K562 (cell line): ENCODE measurements at regions not wholly inside any gene's neighbourhood (a gene's known extent, or its start where the extent isn't known, plus 50 kb on each side); places are given as distances from the start of the nearest gene placed in this dataset.

ENCODE experiments used
- ATAC-seq: fragments of 200-7000 bp; cut with Tn5 transposase; 3 replicates; pipeline ENCODE4 v1.9.1; 2020; ENCODE audit warnings: moderate library complexity
- BruUV-seq: library from RNA; stranded (reverse); fragments of 400-500 nt; replicated peaks from 2 replicates; lab custom pipeline; 2021; lab: Mats Ljungman, UMichigan
- CTCF ChIA-PET: fragments of 300-600 bp; formaldehyde crosslinking; extraction: SDS; loops from one replicate; lab custom pipeline; 2021; ENCODE audit warnings: low intra/inter-chr PET ratio; lab: Yijun Ruan, JAX
- POLR2A ChIA-PET: fragments of 300-600, 350-650 bp; sonication (Branson Sonifier 250); formaldehyde crosslinking; extraction: SDS; loops from one replicate; lab custom pipeline; 2021; ENCODE audit warnings: antibody characterized with exemption, inconsistent platforms; lab: Yijun Ruan, JAX
- DNase-seq, 4 experiments: peaks; one replicate each; pipeline versions ENCODE4 v3.0.0 to v3.0.0-alpha.2; 2011 to 2018; ENCODE audit warnings: low spot score in 3 of 4, mixed read lengths in 3 of 4; ENCODE audit errors: extremely low read depth in 1 of 4
- FAIRE-seq: peaks from 2 replicates; lab custom pipeline; 2011; peaks lifted over from hg19 to GRCh38; lab: Jason Lieb, UNC
- H2AFZ ChIP-seq: 2 replicates; pipeline ENCODE4 v1.6.0; 2011; ENCODE audit warnings: low read depth, low read length, control low read depth, inconsistent platforms
- H3K27ac ChIP-seq: fragments of 200-600 bp; 3 replicates; pipeline ENCODE4 v1.8.0; 2011; ENCODE audit warnings: low read depth, mild to moderate bottlenecking, control low read depth, inconsistent platforms, low read length, moderate library complexity, mixed read lengths; ENCODE audit errors: extremely low read depth
- H3K27me3 ChIP-seq, 2 experiments: fragments of 300-600 bp in 1 of 2; 2 replicates in 1 of 2; 3 replicates in 1 of 2; pipeline versions ENCODE4 v1.6.0 to v1.8.0; 2011; ENCODE audit warnings: inconsistent platforms in 2 of 2, low read length in 2 of 2, mild to moderate bottlenecking in 1 of 2, mixed read lengths in 1 of 2, moderate library complexity in 1 of 2; ENCODE audit not compliant: control insufficient read depth in 2 of 2, insufficient read depth in 2 of 2
- H3K36me3 ChIP-seq: fragments of 300-600 bp; 3 replicates; pipeline ENCODE4 v1.8.0; 2011; ENCODE audit warnings: mild to moderate bottlenecking, low read length, inconsistent platforms; ENCODE audit not compliant: control insufficient read depth, insufficient read depth
- H3K4me1 ChIP-seq, 2 experiments: fragments of 200-600 bp in 1 of 2; replicated peaks in 1 of 2; 2 replicates in 1 of 2; 3 replicates in 1 of 2; pipeline versions ENCODE4 v1.5.1 to v1.8.0; 2011; ENCODE audit warnings: inconsistent platforms in 2 of 2, low read length in 2 of 2, mild to moderate bottlenecking in 1 of 2, mixed read lengths in 1 of 2, moderate library complexity in 1 of 2; ENCODE audit not compliant: control insufficient read depth in 2 of 2, insufficient read depth in 2 of 2
- H3K4me2 ChIP-seq: 2 replicates; pipeline ENCODE4 v1.6.1; 2011; ENCODE audit warnings: low read length, control low read depth, inconsistent platforms, mixed read lengths; ENCODE audit not compliant: insufficient read depth
- H3K4me3 ChIP-seq: fragments of 200-600 bp; sonication (generic), shearing (Covaris generic); 2 replicates; pipeline ENCODE4 v1.5.1; 2016; ENCODE audit warnings: control low read depth, inconsistent platforms
- H3K79me2 ChIP-seq: fragments of 200-600 bp; 3 replicates; pipeline ENCODE4 v1.8.0; 2011; ENCODE audit warnings: low read length, inconsistent platforms; ENCODE audit not compliant: control insufficient read depth, insufficient read depth
- H3K9ac ChIP-seq, 2 experiments: 2 replicates each; pipeline versions ENCODE4 v1.6.0 to v1.6.1; 2011; ENCODE audit warnings: low read depth in 2 of 2, low read length in 2 of 2, control low read depth in 1 of 2, inconsistent platforms in 1 of 2, mild to moderate bottlenecking in 1 of 2, mixed read lengths in 1 of 2; ENCODE audit not compliant: insufficient read depth in 1 of 2
- H3K9me1 ChIP-seq: one replicate; pipeline ENCODE4 v1.6.0; 2011; ENCODE audit warnings: inconsistent platforms, mild to moderate bottlenecking, low read length, moderate library complexity; ENCODE audit not compliant: control insufficient read depth, insufficient read depth
- H3K9me3 ChIP-seq: replicated peaks from 2 replicates; pipeline ENCODE4 v1.5.1; 2011; ENCODE audit warnings: low read depth, low read length, inconsistent platforms; ENCODE audit not compliant: control insufficient read depth, insufficient read depth
- H4K20me1 ChIP-seq: replicated peaks from 2 replicates; pipeline ENCODE4 v1.6.1; 2011; ENCODE audit warnings: low read length, inconsistent platforms, mixed read lengths; ENCODE audit not compliant: control insufficient read depth, insufficient read depth
- ATF7 ChIP-seq: fragments of 450-650 bp; IDR thresholded peaks from 2 replicates; pipeline ENCODE4 v1.7.1; 2014; ENCODE audit warnings: mild to moderate bottlenecking, moderate library complexity
- CBX2 ChIP-seq: fragments of 200-600 bp; sonication (generic); IDR thresholded peaks from one replicate; pipeline ENCODE4 v1.6.1; 2012; ENCODE audit warnings: mild to moderate bottlenecking, low read length, inconsistent platforms; ENCODE audit not compliant: insufficient read depth, poor library complexity, severe bottlenecking
- DMBX1 ChIP-seq: fragments of 250-450 bp; sonication (Bioruptor Pico); IDR thresholded peaks from 2 replicates; pipeline ENCODE4 v1.8.0; 2022; ENCODE audit warnings: inconsistent platforms, mild to moderate bottlenecking, moderate library complexity, borderline replicate concordance
- JUND ChIP-seq, 2 experiments: IDR thresholded peaks; 2 replicates in 1 of 2; 3 replicates in 1 of 2; pipeline ENCODE4 v1.6.1; 2011; ENCODE audit warnings: borderline replicate concordance in 2 of 2, low read depth in 2 of 2, low read length in 2 of 2, improper control_type of control experiment in 1 of 2, missing biosample characterization in 1 of 2, missing genetic modification characterization in 1 of 2, missing genetic modification reagents in 1 of 2
- NONO ChIP-seq, 2 experiments: fragments of 200-400 bp in 1 of 2; fragments of 450-650 bp in 1 of 2; formaldehyde crosslinking in 1 of 2; IDR thresholded peaks; 2 replicates each; pipeline ENCODE4 v1.6.1; 2017; ENCODE audit warnings: low read depth in 2 of 2, mild to moderate bottlenecking in 2 of 2, moderate library complexity in 2 of 2, low read length in 1 of 2
- NR2C1 ChIP-seq, 2 experiments: fragments of 450-650 bp; IDR thresholded peaks; 2 replicates each; pipeline ENCODE4 v1.6.1; 2017; ENCODE audit warnings: mild to moderate bottlenecking in 2 of 2, antibody characterized with exemption in 1 of 2, inconsistent platforms in 1 of 2, missing compliant biosample characterization in 1 of 2, missing genetic modification characterization in 1 of 2
- SPI1 ChIP-seq: IDR thresholded peaks from 2 replicates; pipeline ENCODE4 v1.6.1; 2011; ENCODE audit warnings: low read depth, low read length, control low read depth, borderline replicate concordance
- TAL1 ChIP-seq: fragments of 450-650 bp; IDR thresholded peaks from 2 replicates; pipeline ENCODE4 v1.6.1; 2016; ENCODE audit warnings: mild to moderate bottlenecking
- TCF7 ChIP-seq: sonication (generic); IDR thresholded peaks from 2 replicates; pipeline ENCODE4 v1.6.1; 2016; ENCODE audit warnings: antibody characterized with exemption, borderline replicate concordance
- ZNF184 ChIP-seq: sonication (generic); formaldehyde crosslinking; IDR thresholded peaks from 2 replicates; pipeline ENCODE4 v1.5.0; 2020; ENCODE audit warnings: missing genetic modification reagents
- ZNF512 ChIP-seq: IDR thresholded peaks from 2 replicates; pipeline ENCODE4 v1.6.1; 2016; ENCODE audit warnings: missing genetic modification characterization, missing compliant biosample characterization
- ZNF75A ChIP-seq: fragments of 450-650 bp; formaldehyde crosslinking; IDR thresholded peaks from 2 replicates; pipeline ENCODE4 v1.4.0; 2020; ENCODE audit warnings: mild to moderate bottlenecking
- ZNF76 ChIP-seq: fragments of 250-450 bp; sonication (Bioruptor Pico); IDR thresholded peaks from 2 replicates; pipeline ENCODE4 v1.4.0; 2020; ENCODE audit warnings: mild to moderate bottlenecking, moderate library complexity, borderline replicate concordance
- ZNF79 ChIP-seq: fragments of 250-450 bp; sonication (Bioruptor Pico); IDR thresholded peaks from 2 replicates; pipeline ENCODE4 v1.4.0; 2020; ENCODE audit warnings: low read depth, mild to moderate bottlenecking, moderate library complexity
- WGBS: fragments of 100-300 bp; shearing (Covaris generic); methylation state at CpG from one replicate; pipeline ENCODE4 v1.1.6; 2016; ENCODE audit warnings: low coverage, mixed read lengths; ENCODE audit not compliant: insufficient coverage; ENCODE audit errors: missing lambda C conversion rate; 5-methylcytosine and 5-hydroxymethylcytosine counted together
- in situ Hi-C: fragments of 300-500 bp; cut with MboI; formaldehyde crosslinking; loops from 4 replicates; pipeline ENCODE4 v1.15.0; 2018; ENCODE audit warnings: inconsistent platforms, mixed read lengths
- intact Hi-C: fragments of 100-400 bp; cut with micrococcal nuclease; formaldehyde crosslinking; loops from 2 replicates; pipeline ENCODE4 v1.14.2; 2022
- TF ChIP-seq, protein P1 (sequence below), 2 experiments: fragments of 250-450 bp in 1 of 2; fragments of 450-650 bp in 1 of 2; sonication (Bioruptor Pico) in 1 of 2; IDR thresholded peaks; 2 replicates each; pipeline versions ENCODE4 v1.6.1 to v1.8.0; 2016 to 2021; ENCODE audit warnings: mild to moderate bottlenecking in 2 of 2, moderate library complexity in 2 of 2, missing compliant biosample characterization in 1 of 2, missing genetic modification characterization in 1 of 2

DNA sequence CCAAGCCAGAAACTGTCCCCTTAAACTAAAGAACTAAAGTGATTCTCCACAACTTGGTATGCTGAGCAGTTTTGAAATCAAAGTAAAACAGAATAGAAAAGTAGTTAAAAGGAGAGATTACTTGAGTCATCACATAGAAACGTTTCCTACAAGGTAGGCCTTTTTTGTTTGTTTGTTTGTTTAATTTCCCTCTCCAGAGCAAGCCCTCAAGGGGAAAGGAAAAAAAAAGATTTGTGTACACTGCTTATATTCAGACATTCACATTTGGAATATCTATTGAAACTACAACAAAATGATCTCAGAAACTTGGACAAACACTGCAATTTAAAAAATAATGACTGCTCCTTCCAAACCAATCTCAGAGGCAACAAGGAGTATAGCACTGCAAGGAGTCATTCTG is 304.7 kb upstream of the NREP start:
- H3K9me1 ChIP-seq, result no peaks in the 10 kb centered on the region
- H3K9me3 ChIP-seq, result no peaks in the 10 kb centered on the region
- DNase-seq (no peak), FAIRE-seq (no peak), ATAC-seq (no peak)
- H3K27ac ChIP-seq, result no peak overlapping the region
- H3K9ac ChIP-seq, result no peak overlapping the region
- no peak for TF ChIP-seq ZNF75A (CRISPR knock-in tag)
- TF ChIP-seq, protein P1, sequence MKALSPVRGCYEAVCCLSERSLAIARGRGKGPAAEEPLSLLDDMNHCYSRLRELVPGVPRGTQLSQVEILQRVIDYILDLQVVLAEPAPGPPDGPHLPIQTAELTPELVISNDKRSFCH (CRISPR knock-in tag; IDR thresholded peaks at IDR 0.05), result no peak
- TF ChIP-seq, protein P1 (tag; IDR thresholded peaks at IDR 0.05), result no peak
- TF ChIP-seq DMBX1, result no peak
- TF ChIP-seq SPI1, result no peak
- no peak for TF ChIP-seq ATF7
- TF ChIP-seq TAL1, result no peak
- ChIA-PET CTCF (no interaction called here), POLR2A (no interaction called here)
- no peaks in the 10 kb centered on the region for H3K79me2 ChIP-seq
- BruUV-seq, result no TSS peak
- 0% methylated on average over 1 of the region's 1 CpG for WGBS
- H3K4me3 ChIP-seq, result no peak overlapping the region
- H4K20me1 ChIP-seq, result no peaks in the 10 kb centered on the region
- H3K36me3 ChIP-seq, result no peaks in the 10 kb centered on the region
- H2AFZ ChIP-seq, result no peak overlapping the region
- no peaks in the 10 kb centered on the region for H3K27me3 ChIP-seq
- no peak overlapping the region for H3K4me2 ChIP-seq
- in situ Hi-C loops (no loop called here), intact Hi-C loops (no loop called here)
- H3K4me1 ChIP-seq, result no peaks in the 10 kb centered on the region

GRCh38 chr5:112059579-112060135 is 302.7 kb upstream of the NREP start:
- POLR2A ChIA-PET, result no interaction called here
- no peaks in the 10 kb centered on the region for H3K79me2 ChIP-seq
- no peaks in the 10 kb centered on the region for H3K9me3 ChIP-seq
- CTCF ChIA-PET, result no interaction called here
- H3K27me3 ChIP-seq, result no peaks in the 10 kb centered on the region
- no peaks in the 10 kb centered on the region for H3K36me3 ChIP-seq
- ATAC-seq (no peak), FAIRE-seq (no peak), DNase-seq (no peak)
- H3K27ac ChIP-seq, result no peak overlapping the region
- H4K20me1 ChIP-seq, result no peaks in the 10 kb centered on the region
- no peaks in the 10 kb centered on the region for H3K9me1 ChIP-seq
- WGBS, result 0% methylated on average over 3 of the region's 3 CpGs
- intact Hi-C loops, result no loop called here
- H3K4me2 ChIP-seq, result no peak overlapping the region
- no TSS peak for BruUV-seq
- H3K4me1 ChIP-seq, result no peaks in the 10 kb centered on the region
- in situ Hi-C loops, result no loop called here
- no peak overlapping the region for H3K9ac ChIP-seq
- H3K4me3 ChIP-seq, result no peak overlapping the region
- no peak overlapping the region for H2AFZ ChIP-seq
- TF ChIP-seq CBX2, result no peak
- no peak for TF ChIP-seq ZNF512 (tag)
- no peak for TF ChIP-seq ZNF79 (CRISPR knock-in tag)
- TF ChIP-seq ZNF76 (CRISPR knock-in tag), result no peak
- no peak for TF ChIP-seq JUND (IDR thresholded peaks at IDR 0.05; ENCODE audit: borderline replicate concordance, low read depth, low read length)
- no peak for TF ChIP-seq JUND (tag; IDR thresholded peaks at IDR 0.05; ENCODE audit: borderline replicate concordance, low read depth, low read length)
- TF ChIP-seq TCF7, result no peak
- no peak for TF ChIP-seq ZNF184 (CRISPR knock-in tag)
- TF ChIP-seq NONO (IDR thresholded peaks at IDR 0.05; ENCODE audit: low read depth in 2 of 2, low read length in 1 of 2), result no peak
- no peak for TF ChIP-seq NR2C1 (IDR thresholded peaks at IDR 0.05)
- TF ChIP-seq NR2C1 (tag; IDR thresholded peaks at IDR 0.05), result no peak
